LNCaP clone FGC (cell line): ENCODE measurements at regions not wholly inside any gene's neighbourhood (a gene's known extent, or its start where the extent isn't known, plus 50 kb on each side); places are given as distances from the start of the nearest gene placed in this dataset.

Source experiments
- DNase-seq: peaks from one replicate; pipeline ENCODE4 v3.0.0-alpha.2; 2011; ENCODE audit warnings: low read depth
- H3K4me3 ChIP-seq: 2 replicates; pipeline ENCODE4 v1.5.1; 2011; ENCODE audit warnings: mild to moderate bottlenecking, low read depth, low read length, control low read depth
- TF ChIP-seq, protein P1 (sequence below): IDR thresholded peaks from 2 replicates; pipeline ENCODE4 v1.5.1; 2012; ENCODE audit warnings: mild to moderate bottlenecking; ENCODE audit not compliant: control insufficient read depth, insufficient read depth; ENCODE audit errors: extremely low read depth

DNA sequence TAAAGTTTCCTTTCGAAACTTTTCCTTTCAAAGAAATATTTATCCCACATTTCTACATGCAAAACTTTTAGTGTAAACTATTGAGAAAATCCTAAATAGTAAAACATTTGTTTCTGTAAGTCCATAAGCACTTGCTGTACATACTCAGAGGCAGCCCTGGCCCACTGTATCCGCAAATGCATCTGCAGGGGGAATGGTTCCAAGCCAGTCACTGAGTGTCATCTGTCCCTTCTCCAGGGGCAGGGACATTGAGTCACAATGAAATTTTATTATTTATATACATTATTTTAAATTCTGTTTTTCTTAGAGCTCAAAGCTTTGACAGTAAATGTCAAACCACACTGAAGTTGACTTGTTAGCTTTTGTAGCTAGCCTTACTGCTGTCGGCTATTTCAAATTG lies 367.2 kb downstream of the MTX2 start:
- DNase-seq: no peak
- TF ChIP-seq, protein P1, sequence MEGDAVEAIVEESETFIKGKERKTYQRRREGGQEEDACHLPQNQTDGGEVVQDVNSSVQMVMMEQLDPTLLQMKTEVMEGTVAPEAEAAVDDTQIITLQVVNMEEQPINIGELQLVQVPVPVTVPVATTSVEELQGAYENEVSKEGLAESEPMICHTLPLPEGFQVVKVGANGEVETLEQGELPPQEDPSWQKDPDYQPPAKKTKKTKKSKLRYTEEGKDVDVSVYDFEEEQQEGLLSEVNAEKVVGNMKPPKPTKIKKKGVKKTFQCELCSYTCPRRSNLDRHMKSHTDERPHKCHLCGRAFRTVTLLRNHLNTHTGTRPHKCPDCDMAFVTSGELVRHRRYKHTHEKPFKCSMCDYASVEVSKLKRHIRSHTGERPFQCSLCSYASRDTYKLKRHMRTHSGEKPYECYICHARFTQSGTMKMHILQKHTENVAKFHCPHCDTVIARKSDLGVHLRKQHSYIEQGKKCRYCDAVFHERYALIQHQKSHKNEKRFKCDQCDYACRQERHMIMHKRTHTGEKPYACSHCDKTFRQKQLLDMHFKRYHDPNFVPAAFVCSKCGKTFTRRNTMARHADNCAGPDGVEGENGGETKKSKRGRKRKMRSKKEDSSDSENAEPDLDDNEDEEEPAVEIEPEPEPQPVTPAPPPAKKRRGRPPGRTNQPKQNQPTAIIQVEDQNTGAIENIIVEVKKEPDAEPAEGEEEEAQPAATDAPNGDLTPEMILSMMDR: no peak
- H3K4me3 ChIP-seq: no peak overlapping the region

DNA sequence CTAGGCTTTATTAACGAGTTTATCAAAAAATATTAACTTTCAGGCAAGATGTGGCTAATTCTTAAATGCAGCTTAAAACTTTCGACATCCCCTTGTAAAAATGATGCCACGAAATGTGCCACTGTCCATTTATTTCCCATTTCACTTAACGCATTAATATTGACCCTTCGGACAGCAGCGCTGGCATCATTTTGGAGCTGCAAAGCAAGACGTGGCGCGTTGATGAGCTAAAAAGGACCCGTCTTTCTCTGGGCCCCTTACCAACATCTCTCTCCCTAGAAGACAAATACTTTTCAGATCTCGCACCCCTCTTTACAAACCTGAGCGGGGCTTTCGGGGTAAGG lies 367.9 kb downstream of the MTX2 start:
- no peak for DNase-seq
- no peak overlapping the region for H3K4me3 ChIP-seq
- TF ChIP-seq, protein P1: no peak

DNA sequence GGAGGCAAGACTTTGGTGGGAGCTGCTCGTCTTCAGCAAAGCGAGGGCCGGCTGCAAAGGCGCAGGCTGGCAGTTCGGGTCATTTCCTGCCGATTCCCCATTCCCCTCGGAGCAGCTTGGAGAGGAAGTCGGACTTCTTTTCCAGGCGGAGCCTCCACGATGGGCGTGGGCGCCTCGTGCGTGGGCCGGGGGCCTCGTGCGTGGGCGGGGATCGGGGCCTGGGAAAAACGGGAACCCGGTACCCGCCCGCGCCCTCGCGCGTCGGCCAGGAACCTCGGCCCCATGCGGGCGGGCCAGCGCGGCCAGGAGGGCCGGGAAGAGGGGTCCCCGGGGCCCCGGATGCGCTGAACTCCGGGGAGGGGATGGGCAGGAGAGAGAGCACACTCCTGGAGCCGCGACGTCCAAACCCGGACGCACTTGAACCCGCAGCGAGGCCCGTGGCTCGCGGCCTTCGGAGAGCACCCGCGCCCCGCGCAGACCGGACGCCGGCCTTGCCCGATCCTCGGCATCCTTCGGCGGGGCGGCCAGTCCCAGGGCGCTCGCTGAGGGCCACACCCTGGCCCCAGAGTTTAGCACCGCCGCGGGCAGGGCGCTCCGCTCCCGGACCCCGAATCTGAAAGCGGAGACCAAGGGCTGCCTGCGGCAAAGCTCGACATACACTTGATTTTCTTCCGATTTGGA lies 368.4 kb downstream of the MTX2 start:
- TF ChIP-seq, protein P1: no peak
- no peak for DNase-seq
- peak overlapping the region; percentile 26 for H3K4me3 ChIP-seq

DNA sequence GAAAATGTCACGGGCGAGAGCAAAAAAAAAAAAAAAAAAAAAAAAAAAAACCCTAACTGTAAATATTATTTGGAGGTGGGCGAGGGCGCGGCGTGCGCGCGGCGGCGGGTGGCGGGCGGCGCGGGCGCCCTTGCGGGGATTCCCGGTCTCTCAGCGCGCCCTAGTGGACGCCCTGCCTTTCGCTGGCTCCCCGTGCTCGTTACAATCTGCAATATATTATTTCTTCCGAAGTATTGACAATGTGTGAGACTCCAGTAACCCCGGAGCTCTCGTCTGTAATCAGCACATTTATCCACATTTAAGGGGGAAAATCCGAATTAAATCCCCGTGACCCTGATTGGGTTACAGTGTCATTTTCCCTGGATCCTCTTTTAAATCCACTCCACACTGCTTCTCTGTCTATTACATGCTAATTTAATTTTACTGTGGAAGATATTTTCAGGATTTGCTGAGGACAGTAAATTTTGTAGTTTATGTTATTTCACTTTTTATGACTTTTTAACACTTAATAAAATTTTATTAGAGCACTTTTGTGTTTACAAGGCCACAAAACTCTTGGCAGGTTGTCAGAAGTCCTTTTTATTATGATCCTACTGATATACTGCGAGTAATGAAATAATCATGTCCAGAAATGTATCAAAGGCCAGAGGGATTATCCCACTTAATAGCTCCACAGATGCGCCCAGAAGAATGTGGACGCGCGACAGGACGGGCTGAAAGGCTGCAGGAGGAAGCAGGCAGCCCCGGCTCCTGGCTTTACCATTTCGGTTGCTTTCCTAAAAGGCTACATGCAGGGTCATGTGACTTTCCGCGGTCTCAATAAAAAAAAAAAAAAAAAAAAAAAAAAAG lies 369.1 kb downstream of the MTX2 start:
- TF ChIP-seq, protein P1: peak; percentile 76
- peak; percentile 28 for DNase-seq
- peak overlapping the region; percentile 26 for H3K4me3 ChIP-seq

DNA sequence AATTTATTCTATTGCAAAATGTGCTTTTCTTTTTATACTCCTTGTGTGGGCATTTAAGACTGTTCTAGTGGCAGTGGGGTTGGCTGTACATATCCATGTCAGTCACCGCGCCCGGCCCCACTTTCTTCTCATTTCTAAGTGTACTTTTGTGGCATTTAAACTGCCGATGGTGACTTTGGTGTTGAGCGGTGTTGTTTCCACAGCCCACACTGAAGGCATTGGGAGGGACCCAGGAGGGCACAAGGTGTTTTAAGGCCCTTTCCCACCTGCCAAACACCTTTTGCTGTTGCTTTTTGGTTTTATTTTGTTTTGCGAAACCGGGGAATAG lies 369.7 kb downstream of the MTX2 start:
- no peak for DNase-seq
- no peak overlapping the region for H3K4me3 ChIP-seq
- TF ChIP-seq, protein P1: no peak

DNA sequence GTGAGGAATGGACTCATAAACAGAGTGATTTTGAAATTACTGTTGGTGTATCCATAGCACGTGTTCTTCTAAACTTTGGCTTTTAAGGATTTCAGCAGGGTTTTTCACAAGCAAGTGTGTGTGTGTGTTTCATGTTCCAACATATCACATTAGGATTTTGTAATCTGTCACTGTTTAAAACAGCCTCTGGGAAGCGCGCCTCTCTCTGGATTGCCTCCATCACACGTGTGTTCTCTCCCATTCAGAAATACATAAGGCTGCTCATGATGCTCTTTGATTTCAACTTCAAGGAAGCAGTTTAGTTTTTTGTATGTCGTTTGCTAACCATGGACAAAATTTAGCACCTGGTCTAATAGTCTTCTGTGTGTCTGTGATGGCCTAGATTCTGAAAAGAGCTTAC lies 370.4 kb downstream of the MTX2 start:
- DNase-seq: no peak
- TF ChIP-seq, protein P1: no peak

DNA sequence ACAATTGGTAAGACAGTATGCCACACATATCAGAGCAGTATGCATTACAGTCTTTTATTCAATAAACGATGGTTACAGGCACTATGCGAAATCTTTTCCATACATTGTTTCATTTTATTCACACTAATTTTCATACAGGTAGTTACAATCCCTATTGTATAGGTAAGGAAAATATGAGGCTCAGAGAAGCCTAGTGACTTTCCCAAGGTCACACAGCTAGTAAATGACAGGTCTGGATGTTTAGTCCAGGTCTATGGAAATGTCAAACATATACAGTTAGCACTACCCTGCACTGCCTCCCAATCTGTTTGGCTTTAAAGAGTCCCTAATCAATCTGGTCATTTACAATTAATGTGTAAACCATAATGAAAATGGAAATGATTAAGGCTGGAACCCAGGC lies 372.2 kb downstream of the MTX2 start:
- H3K4me3 ChIP-seq: no peak overlapping the region
- DNase-seq: no peak
- TF ChIP-seq, protein P1: no peak

More for the DNA sequence above, 370.4 kb downstream of the MTX2 start:
- H3K4me3 ChIP-seq: no peak overlapping the region
